ENCODE measurements at regions not wholly inside any gene's neighbourhood (a gene's known extent, or its start where the extent isn't known, plus 50 kb on each side); places are given as distances from the start of the nearest gene placed in this dataset.
A peak's percentile ranks its signal among the peaks of the same experiment; 100 is the strongest.
"Not testable (repeated sequence)": the region's sequence is repeated elsewhere in the genome, so short reads cannot be mapped to it uniquely, and the experiment has no call there.

- DNase-seq (ENCODE audit: low read depth): no peak
Observed at GRCh38 chr9:742914-743589, 98.4 kb upstream of the DMRT1 start.

- DNase-seq (ENCODE audit: low read depth): no peak
Observed at GRCh38 chr9:744046-744712, 97.3 kb upstream of the DMRT1 start.

- DNase-seq (ENCODE audit: low read depth): peak; percentile 90
Observed at GRCh38 chr9:744790-745484, 96.6 kb upstream of the DMRT1 start.

- no peak for DNase-seq (ENCODE audit: low read depth)
Observed at GRCh38 chr9:745761-746380, 95.6 kb upstream of the DMRT1 start.

- no peak for DNase-seq (ENCODE audit: low read depth)
Observed at GRCh38 chr9:746661-747434, 94.6 kb upstream of the DMRT1 start.

- no peak for DNase-seq (ENCODE audit: low read depth)
Observed at GRCh38 chr9:747567-747966, 93.9 kb upstream of the DMRT1 start.

- DNase-seq (ENCODE audit: low read depth): no peak
Observed at GRCh38 chr9:748861-749497, 92.5 kb upstream of the DMRT1 start.

- DNase-seq (ENCODE audit: low read depth): peak; percentile 68
Observed at GRCh38 chr9:749716-750115, 91.8 kb upstream of the DMRT1 start.

GRCh38 chr9:750249-750967 is 91.1 kb upstream of the DMRT1 start:
- DNase-seq (ENCODE audit: low read depth): no peak

GRCh38 chr9:751137-752051 is 90.1 kb upstream of the DMRT1 start:
- DNase-seq (ENCODE audit: low read depth): peak; percentile 73

- DNase-seq (ENCODE audit: low read depth): peak; percentile 96
Observed at GRCh38 chr9:752201-752600, 89.3 kb upstream of the DMRT1 start.

- no peak for DNase-seq (ENCODE audit: low read depth)
Observed at GRCh38 chr9:752681-753200, 88.8 kb upstream of the DMRT1 start.

GRCh38 chr9:753734-754133 is 87.8 kb upstream of the DMRT1 start:
- not testable (repeated sequence) for DNase-seq (ENCODE audit: low read depth)

- no peak for DNase-seq (ENCODE audit: low read depth)
Observed at GRCh38 chr9:754150-754931, 87.2 kb upstream of the DMRT1 start.

- DNase-seq (ENCODE audit: low read depth): peak; percentile 98
Observed at GRCh38 chr9:755454-756381, 85.8 kb upstream of the DMRT1 start.

GRCh38 chr9:757246-757881 is 84.1 kb upstream of the DMRT1 start:
- peak; percentile 69 for DNase-seq (ENCODE audit: low read depth)

- DNase-seq (ENCODE audit: low read depth): no peak
Observed at GRCh38 chr9:758146-758545, 83.4 kb upstream of the DMRT1 start.

Measured in LHCN-M2 (cell line).